Fibroblast of the aortic adventitia (primary cell): ENCODE measurements at regions not wholly inside any gene's neighbourhood (a gene's known extent, or its start where the extent isn't known, plus 50 kb on each side); places are given as distances from the start of the nearest gene placed in this dataset.

Source experiments
- DNase-seq: peaks from one replicate; pipeline ENCODE4 v3.0.0-alpha.2; 2010; ENCODE audit warnings: low read depth
- H3K4me3 ChIP-seq: 2 replicates; pipeline ENCODE4 v1.5.1; 2011; ENCODE audit warnings: low read depth, mild to moderate bottlenecking, control low read depth, low read length, moderate library complexity
- CTCF ChIP-seq: IDR thresholded peaks from 2 replicates; pipeline ENCODE4 v1.5.1; 2011; ENCODE audit warnings: mild to moderate bottlenecking, low read length, control low read depth, inconsistent platforms; ENCODE audit not compliant: insufficient read depth

- TF ChIP-seq CTCF, result no peak
- no peak for DNase-seq
- H3K4me3 ChIP-seq, result no peak overlapping the region
Measured at GRCh38 chr10:123501148-123501547, 165.0 kb upstream of the GPR26 start.

GRCh38 chr10:123502983-123503382 lies 163.2 kb upstream of the GPR26 start:
- no peak overlapping the region for H3K4me3 ChIP-seq
- no peak for DNase-seq
- TF ChIP-seq CTCF, result no peak

- TF ChIP-seq CTCF, result no peak
- DNase-seq, result no peak
- no peak overlapping the region for H3K4me3 ChIP-seq
Measured at GRCh38 chr10:123506455-123506854, 159.7 kb upstream of the GPR26 start.

- no peak for DNase-seq
- H3K4me3 ChIP-seq, result no peak overlapping the region
- no peak for TF ChIP-seq CTCF
Measured at GRCh38 chr10:123507298-123507697, 158.9 kb upstream of the GPR26 start.

GRCh38 chr10:123509338-123509737 lies 156.8 kb upstream of the GPR26 start:
- TF ChIP-seq CTCF, result no peak
- no peak for DNase-seq

GRCh38 chr10:123512901-123513775 lies 153.0 kb upstream of the GPR26 start:
- no peak for TF ChIP-seq CTCF
- no peak for DNase-seq
- H3K4me3 ChIP-seq, result no peak overlapping the region

More at GRCh38 chr10:123509338-123509737, 156.8 kb upstream of the GPR26 start:
- H3K4me3 ChIP-seq, result no peak overlapping the region
